ENCODE measurements at regions not wholly inside any gene's neighbourhood (a gene's known extent, or its start where the extent isn't known, plus 50 kb on each side); places are given as distances from the start of the nearest gene placed in this dataset.

GRCh38 chr4:13900780-13901179, 273.3 kb upstream of the BOD1L1 start:
- no peaks in the 10 kb centered on the region for H3K36me3 ChIP-seq
- H3K27me3 ChIP-seq, result no peaks in the 10 kb centered on the region
- H3K4me3 ChIP-seq (ENCODE audit: low read depth, low read length), result no peak overlapping the region
- TF ChIP-seq CTCF (IDR thresholded peaks at IDR 0.05; ENCODE audit: low read depth, low read length), result no peak
- H3K9me3 ChIP-seq, result peaks cover 2% of the 10 kb centered on the region; the same call in 1 of the 2 replicates
- no peak for DNase-seq
- H3K4me1 ChIP-seq, result no peaks in the 10 kb centered on the region

- Histone ChIP-seq H3K4me3 (ENCODE audit: low read depth, low read length) (no peak overlapping the region), H3K4me1 (no peaks in the 10 kb centered on the region), H3K36me3 (no peaks in the 10 kb centered on the region), H3K27me3 (no peaks in the 10 kb centered on the region), H3K9me3 (peaks cover 2% of the 10 kb centered on the region; the same call in 1 of the 2 replicates)
- DNase-seq, result no peak
- TF ChIP-seq CTCF (IDR thresholded peaks at IDR 0.05; ENCODE audit: low read depth, low read length), result no peak
These were observed 274.6 kb upstream of the BOD1L1 start for GRCh38 chr4:13902146-13902545.

GRCh38 chr4:13903061-13903460, 275.5 kb upstream of the BOD1L1 start:
- no peak overlapping the region for H3K4me3 ChIP-seq (ENCODE audit: low read depth, low read length)
- H3K9me3 ChIP-seq, result peaks cover 2% of the 10 kb centered on the region; the same call in 1 of the 2 replicates
- H3K36me3 ChIP-seq, result no peaks in the 10 kb centered on the region
- no peaks in the 10 kb centered on the region for H3K27me3 ChIP-seq
- no peak for DNase-seq
- no peaks in the 10 kb centered on the region for H3K4me1 ChIP-seq
- TF ChIP-seq CTCF (IDR thresholded peaks at IDR 0.05; ENCODE audit: low read depth, low read length), result no peak

- no peaks in the 10 kb centered on the region for H3K27me3 ChIP-seq
- no peak for DNase-seq
- H3K4me1 ChIP-seq, result no peaks in the 10 kb centered on the region
- peaks cover 2% of the 10 kb centered on the region; the same call in 1 of the 2 replicates for H3K9me3 ChIP-seq
- no peak for TF ChIP-seq CTCF (IDR thresholded peaks at IDR 0.05; ENCODE audit: low read depth, low read length)
- no peak overlapping the region for H3K4me3 ChIP-seq (ENCODE audit: low read depth, low read length)
- H3K36me3 ChIP-seq, result no peaks in the 10 kb centered on the region
These were observed 276.4 kb upstream of the BOD1L1 start for GRCh38 chr4:13903901-13904300.

- no peaks in the 10 kb centered on the region for H3K4me1 ChIP-seq
- TF ChIP-seq CTCF (IDR thresholded peaks at IDR 0.05; ENCODE audit: low read depth, low read length), result no peak
- H3K9me3 ChIP-seq, result no peaks in the 10 kb centered on the region
- H3K4me3 ChIP-seq (ENCODE audit: low read depth, low read length), result no peak overlapping the region
- H3K36me3 ChIP-seq, result no peaks in the 10 kb centered on the region
- no peaks in the 10 kb centered on the region for H3K27me3 ChIP-seq
- DNase-seq, result no peak
These were observed 278.0 kb upstream of the BOD1L1 start for GRCh38 chr4:13905543-13905942.

GRCh38 chr4:13906727-13907126, 279.2 kb upstream of the BOD1L1 start:
- no peak for TF ChIP-seq CTCF (IDR thresholded peaks at IDR 0.05; ENCODE audit: low read depth, low read length)
- no peak for DNase-seq
- no peaks in the 10 kb centered on the region for H3K9me3 ChIP-seq
- H3K27me3 ChIP-seq, result no peaks in the 10 kb centered on the region
- no peaks in the 10 kb centered on the region for H3K4me1 ChIP-seq
- H3K36me3 ChIP-seq, result no peaks in the 10 kb centered on the region
- no peak overlapping the region for H3K4me3 ChIP-seq (ENCODE audit: low read depth, low read length)

Measured in BE2C (cell line).